Neural cell (in vitro differentiated cells): ENCODE measurements at regions not wholly inside any gene's neighbourhood (a gene's known extent, or its start where the extent isn't known, plus 50 kb on each side); places are given as distances from the start of the nearest gene placed in this dataset.

Source experiments
- H2AFZ ChIP-seq: fragments of 200-600, 300-800 bp; sonication (generic), shearing (Covaris generic); 2 replicates; pipeline ENCODE4 v1.6.0; 2014; ENCODE audit warnings: low read depth, mild to moderate bottlenecking, antibody characterized with exemption, low read length, moderate library complexity
- H3F3A ChIP-seq: fragments of 200-600 bp; shearing (Covaris generic); 2 replicates; pipeline ENCODE4 v1.6.1; 2016; ENCODE audit warnings: mild to moderate bottlenecking, moderate library complexity, mixed read lengths, antibody characterized with exemption, low read length; ENCODE audit not compliant: insufficient read depth, poor library complexity, severe bottlenecking
- H3K27ac ChIP-seq: fragments of 200-600, 300-800 bp; sonication (generic), shearing (Covaris generic); 2 replicates; pipeline ENCODE4 v1.5.1; 2014; ENCODE audit warnings: mild to moderate bottlenecking, low read length, moderate library complexity
- H3K27me3 ChIP-seq: fragments of 300-800, 200-600 bp; sonication (generic), shearing (Covaris generic); 2 replicates; pipeline ENCODE4 v1.6.0; 2014; ENCODE audit warnings: mild to moderate bottlenecking, low read depth, low read length, moderate library complexity; ENCODE audit not compliant: insufficient read depth
- H3K36me3 ChIP-seq: fragments of 300-800, 200-600 bp; sonication (generic), shearing (Covaris generic); 2 replicates; pipeline ENCODE4 v1.5.1; 2014; ENCODE audit warnings: mild to moderate bottlenecking, antibody characterized with exemption, low read length, moderate library complexity; ENCODE audit not compliant: insufficient read depth
- H3K4me2 ChIP-seq: fragments of 300-800, 200-600 bp; sonication (generic), shearing (Covaris generic); 2 replicates; pipeline ENCODE4 v1.6.0; 2014; ENCODE audit warnings: mild to moderate bottlenecking, low read length
- H3K4me3 ChIP-seq: fragments of 300-800, 200-600 bp; sonication (generic), shearing (Covaris generic); 2 replicates; pipeline ENCODE4 v1.5.1; 2014; ENCODE audit warnings: mild to moderate bottlenecking, low read length, moderate library complexity
- H3K79me2 ChIP-seq: fragments of 200-600 bp; shearing (Covaris generic); replicated peaks from 2 replicates; pipeline ENCODE4 v1.6.0; 2014; ENCODE audit warnings: mild to moderate bottlenecking, low read length, moderate library complexity; ENCODE audit not compliant: insufficient read depth
- H3K9ac ChIP-seq: fragments of 300-800, 200-600 bp; sonication (generic), shearing (Covaris generic); 2 replicates; pipeline ENCODE4 v1.6.1; 2016; ENCODE audit warnings: mild to moderate bottlenecking, low read length, mixed read lengths
- H3K9me2 ChIP-seq: fragments of 200-600 bp; shearing (Covaris generic); 2 replicates; pipeline ENCODE4 v1.6.1; 2016; ENCODE audit warnings: mild to moderate bottlenecking, low read length, mixed read lengths; ENCODE audit not compliant: insufficient read depth
- H3K9me3 ChIP-seq: fragments of 200-600, 300-800 bp; sonication (generic), shearing (Covaris generic); 2 replicates; pipeline ENCODE4 v1.6.1; 2016; ENCODE audit warnings: mild to moderate bottlenecking, mixed run types, low read length, moderate library complexity, mixed read lengths
- H4K20me1 ChIP-seq: fragments of 200-600 bp; shearing (Covaris generic); 2 replicates; pipeline ENCODE4 v1.6.1; 2016; ENCODE audit warnings: mild to moderate bottlenecking, mixed run types; ENCODE audit not compliant: insufficient read depth
- EP300 ChIP-seq: fragments of 450-650 bp; conservative IDR thresholded peaks from 2 replicates; pipeline ENCODE4 v1.6.1; 2014; ENCODE audit warnings: antibody characterized with exemption, mild to moderate bottlenecking, moderate library complexity; ENCODE audit not compliant: poor library complexity, severe bottlenecking
- EZH2 ChIP-seq: fragments of 200-600, 300-800 bp; shearing (Covaris generic), sonication (generic); IDR thresholded peaks from 2 replicates; pipeline ENCODE4 v1.6.1; 2014; ENCODE audit warnings: antibody characterized with exemption, low read length, borderline replicate concordance, mild to moderate bottlenecking; ENCODE audit not compliant: insufficient read depth, poor library complexity, severe bottlenecking
- MXI1 ChIP-seq: fragments of 450-650 bp; conservative IDR thresholded peaks from 2 replicates; pipeline ENCODE4 v1.6.1; 2014; ENCODE audit warnings: antibody characterized with exemption, mild to moderate bottlenecking; ENCODE audit not compliant: poor library complexity, severe bottlenecking
- POLR2AphosphoS5 ChIP-seq: IDR thresholded peaks from 2 replicates; pipeline ENCODE4 v1.6.1; 2012
- RAD21 ChIP-seq: fragments of 450-650 bp; conservative IDR thresholded peaks from 2 replicates; pipeline ENCODE4 v1.6.1; 2014; ENCODE audit warnings: antibody characterized with exemption, mild to moderate bottlenecking, moderate library complexity
- SMC3 ChIP-seq: fragments of 450-650 bp; conservative IDR thresholded peaks from 2 replicates; pipeline ENCODE4 v1.6.1; 2014; ENCODE audit warnings: antibody characterized with exemption, mild to moderate bottlenecking, moderate library complexity; ENCODE audit not compliant: poor library complexity
- TAF1 ChIP-seq: IDR thresholded peaks from 2 replicates; pipeline ENCODE4 v1.6.1; 2012; ENCODE audit warnings: low read depth
- TF ChIP-seq, protein P1 (sequence below): fragments of 450-650 bp; IDR thresholded peaks from 2 replicates; pipeline ENCODE4 v1.5.1; 2014; ENCODE audit warnings: antibody characterized with exemption, mild to moderate bottlenecking, moderate library complexity; ENCODE audit not compliant: poor library complexity, severe bottlenecking
- TF ChIP-seq, protein P2 (sequence below): IDR thresholded peaks from 2 replicates; pipeline ENCODE4 v1.6.1; 2012; ENCODE audit warnings: borderline replicate concordance

DNA sequence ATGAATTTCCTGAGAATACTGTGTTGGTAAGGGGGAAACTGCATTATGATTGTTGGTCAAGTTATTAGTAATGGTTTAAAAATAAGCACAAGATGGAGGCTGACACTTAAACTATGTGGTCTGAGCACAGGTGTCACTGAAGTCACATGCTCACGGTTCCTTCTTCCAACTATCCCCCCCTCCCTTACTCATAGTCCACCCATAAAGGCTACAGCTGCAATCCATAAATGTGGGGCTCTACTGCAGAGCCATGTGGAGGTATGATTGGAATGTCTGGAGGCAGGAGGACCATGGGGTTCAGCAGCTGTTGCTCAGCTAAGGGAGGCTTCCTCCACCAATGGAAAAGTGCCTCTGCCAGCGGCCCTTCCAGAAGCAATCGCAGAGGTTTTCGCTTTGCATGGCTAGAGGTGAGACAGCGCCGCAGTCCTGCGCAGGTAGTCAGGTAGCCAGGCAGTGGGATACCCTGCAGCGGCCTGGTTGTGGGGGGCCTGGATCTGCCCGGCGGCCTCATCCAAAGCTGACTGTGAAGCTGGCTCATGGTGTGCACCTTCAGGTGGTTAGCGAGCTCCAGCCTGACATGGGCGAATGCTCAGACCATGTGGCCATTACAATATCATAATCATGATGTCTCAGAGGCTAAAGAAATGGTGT, 249.6 kb downstream of the DCDC2C start:
- no peaks in the 10 kb centered on the region for H3K36me3 ChIP-seq
- no peak overlapping the region for H3K4me2 ChIP-seq
- H3K9ac ChIP-seq, result no peak overlapping the region
- no peaks in the 10 kb centered on the region for H3F3A ChIP-seq
- no peaks in the 10 kb centered on the region for H3K79me2 ChIP-seq
- H4K20me1 ChIP-seq, result no peaks in the 10 kb centered on the region
- no peak overlapping the region for H3K4me3 ChIP-seq
- H3K27me3 ChIP-seq, result no peaks in the 10 kb centered on the region
- no peak overlapping the region for H3K27ac ChIP-seq
- H3K9me2 ChIP-seq, result no peaks in the 10 kb centered on the region
- no peaks in the 10 kb centered on the region for H3K9me3 ChIP-seq
- H2AFZ ChIP-seq, result no peak overlapping the region
- no peak for TF ChIP-seq EZH2
- TF ChIP-seq, protein P1, sequence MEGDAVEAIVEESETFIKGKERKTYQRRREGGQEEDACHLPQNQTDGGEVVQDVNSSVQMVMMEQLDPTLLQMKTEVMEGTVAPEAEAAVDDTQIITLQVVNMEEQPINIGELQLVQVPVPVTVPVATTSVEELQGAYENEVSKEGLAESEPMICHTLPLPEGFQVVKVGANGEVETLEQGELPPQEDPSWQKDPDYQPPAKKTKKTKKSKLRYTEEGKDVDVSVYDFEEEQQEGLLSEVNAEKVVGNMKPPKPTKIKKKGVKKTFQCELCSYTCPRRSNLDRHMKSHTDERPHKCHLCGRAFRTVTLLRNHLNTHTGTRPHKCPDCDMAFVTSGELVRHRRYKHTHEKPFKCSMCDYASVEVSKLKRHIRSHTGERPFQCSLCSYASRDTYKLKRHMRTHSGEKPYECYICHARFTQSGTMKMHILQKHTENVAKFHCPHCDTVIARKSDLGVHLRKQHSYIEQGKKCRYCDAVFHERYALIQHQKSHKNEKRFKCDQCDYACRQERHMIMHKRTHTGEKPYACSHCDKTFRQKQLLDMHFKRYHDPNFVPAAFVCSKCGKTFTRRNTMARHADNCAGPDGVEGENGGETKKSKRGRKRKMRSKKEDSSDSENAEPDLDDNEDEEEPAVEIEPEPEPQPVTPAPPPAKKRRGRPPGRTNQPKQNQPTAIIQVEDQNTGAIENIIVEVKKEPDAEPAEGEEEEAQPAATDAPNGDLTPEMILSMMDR, result no peak
- no peak for TF ChIP-seq MXI1
- TF ChIP-seq TAF1, result no peak
- no peak for TF ChIP-seq POLR2AphosphoS5
- no peak for TF ChIP-seq RAD21
- TF ChIP-seq, protein P2, sequence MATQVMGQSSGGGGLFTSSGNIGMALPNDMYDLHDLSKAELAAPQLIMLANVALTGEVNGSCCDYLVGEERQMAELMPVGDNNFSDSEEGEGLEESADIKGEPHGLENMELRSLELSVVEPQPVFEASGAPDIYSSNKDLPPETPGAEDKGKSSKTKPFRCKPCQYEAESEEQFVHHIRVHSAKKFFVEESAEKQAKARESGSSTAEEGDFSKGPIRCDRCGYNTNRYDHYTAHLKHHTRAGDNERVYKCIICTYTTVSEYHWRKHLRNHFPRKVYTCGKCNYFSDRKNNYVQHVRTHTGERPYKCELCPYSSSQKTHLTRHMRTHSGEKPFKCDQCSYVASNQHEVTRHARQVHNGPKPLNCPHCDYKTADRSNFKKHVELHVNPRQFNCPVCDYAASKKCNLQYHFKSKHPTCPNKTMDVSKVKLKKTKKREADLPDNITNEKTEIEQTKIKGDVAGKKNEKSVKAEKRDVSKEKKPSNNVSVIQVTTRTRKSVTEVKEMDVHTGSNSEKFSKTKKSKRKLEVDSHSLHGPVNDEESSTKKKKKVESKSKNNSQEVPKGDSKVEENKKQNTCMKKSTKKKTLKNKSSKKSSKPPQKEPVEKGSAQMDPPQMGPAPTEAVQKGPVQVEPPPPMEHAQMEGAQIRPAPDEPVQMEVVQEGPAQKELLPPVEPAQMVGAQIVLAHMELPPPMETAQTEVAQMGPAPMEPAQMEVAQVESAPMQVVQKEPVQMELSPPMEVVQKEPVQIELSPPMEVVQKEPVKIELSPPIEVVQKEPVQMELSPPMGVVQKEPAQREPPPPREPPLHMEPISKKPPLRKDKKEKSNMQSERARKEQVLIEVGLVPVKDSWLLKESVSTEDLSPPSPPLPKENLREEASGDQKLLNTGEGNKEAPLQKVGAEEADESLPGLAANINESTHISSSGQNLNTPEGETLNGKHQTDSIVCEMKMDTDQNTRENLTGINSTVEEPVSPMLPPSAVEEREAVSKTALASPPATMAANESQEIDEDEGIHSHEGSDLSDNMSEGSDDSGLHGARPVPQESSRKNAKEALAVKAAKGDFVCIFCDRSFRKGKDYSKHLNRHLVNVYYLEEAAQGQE, result no peak
- TF ChIP-seq EP300, result no peak
- TF ChIP-seq SMC3, result no peak

DNA sequence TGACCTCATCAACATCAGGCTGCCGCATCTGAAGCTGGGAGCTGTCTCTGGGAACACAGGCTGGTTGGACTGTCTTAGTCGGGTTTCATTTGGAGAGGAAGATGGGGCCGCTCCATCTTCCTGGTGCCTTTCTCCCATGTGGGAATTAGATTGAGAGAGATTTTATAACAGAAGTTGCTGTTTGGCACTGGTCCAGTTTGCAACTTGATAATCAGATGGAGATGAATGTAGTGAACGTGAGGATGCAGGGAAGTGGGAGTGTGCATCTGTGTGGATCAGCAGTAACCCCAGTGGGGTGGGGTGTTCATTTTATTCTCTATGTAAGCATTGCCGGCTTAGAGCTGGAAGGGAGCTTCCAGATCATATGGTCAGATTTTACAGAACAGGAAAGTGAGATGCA, 250.9 kb downstream of the DCDC2C start:
- H3F3A ChIP-seq, result no peaks in the 10 kb centered on the region
- no peak overlapping the region for H2AFZ ChIP-seq
- H3K79me2 ChIP-seq, result no peaks in the 10 kb centered on the region
- no peaks in the 10 kb centered on the region for H3K36me3 ChIP-seq
- H4K20me1 ChIP-seq, result no peaks in the 10 kb centered on the region
- H3K27ac ChIP-seq, result no peak overlapping the region
- TF ChIP-seq POLR2AphosphoS5 (no peak), RAD21 (no peak), EP300 (no peak), EZH2 (no peak), MXI1 (no peak), TAF1 (no peak)
- TF ChIP-seq, protein P1, result no peak
- TF ChIP-seq, protein P2, result no peak
- no peaks in the 10 kb centered on the region for H3K27me3 ChIP-seq
- H3K9me3 ChIP-seq, result no peaks in the 10 kb centered on the region
- H3K4me2 ChIP-seq, result no peak overlapping the region
- H3K4me3 ChIP-seq, result no peak overlapping the region
- no peak overlapping the region for H3K9ac ChIP-seq
- H3K9me2 ChIP-seq, result no peaks in the 10 kb centered on the region
